Right lobe of liver (tissue), 4 donors: ENCODE measurements at regions not wholly inside any gene's neighbourhood (a gene's known extent, or its start where the extent isn't known, plus 50 kb on each side); places are given as distances from the start of the nearest gene placed in this dataset.

Experiments
- POLR2A ChIP-seq: fragments of 450-650 bp; IDR thresholded peaks from one replicate; pipeline ENCODE4 v1.6.1; 2017; ENCODE audit warnings: antibody characterized with exemption, mild to moderate bottlenecking
- TF ChIP-seq, protein P1 (sequence below), 4 donors: fragments of 200-600 bp in 3 of 4; fragments of 450-650 bp in 1 of 4; IDR thresholded peaks; one replicate each; pipeline versions ENCODE4 v1.5.1 to v1.8.0; 2016 to 2022; ENCODE audit warnings: antibody characterized with exemption in 4 of 4, mild to moderate bottlenecking in 2 of 4
- donor health status: DM: no; HTN: no; CAD: no.
- donor health status: DM: no; HTN: no; CAD: no.
- donor health status: DM: no; HTN: yes; CAD: no.

DNA sequence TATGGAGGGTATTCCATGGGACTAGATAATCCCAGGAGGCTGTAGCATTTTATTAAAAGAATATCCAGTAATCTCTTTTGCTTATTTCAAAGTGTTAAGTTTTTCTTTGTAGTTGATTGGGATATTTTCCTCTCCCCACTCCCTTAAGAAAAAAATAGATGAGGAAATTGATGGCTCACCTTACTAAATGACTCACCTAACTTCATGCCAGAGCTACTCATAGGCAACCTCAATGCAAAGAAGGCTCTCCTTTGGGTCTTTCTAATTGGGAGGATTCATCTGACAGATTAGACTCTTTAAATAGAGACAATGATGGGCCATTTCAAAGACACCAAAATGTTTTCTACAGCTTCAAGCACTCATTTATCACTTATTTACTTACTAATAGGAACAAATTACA lies 528.5 kb upstream of the BTBD3 start:
- TF ChIP-seq POLR2A, result no peak
- TF ChIP-seq, protein P1, sequence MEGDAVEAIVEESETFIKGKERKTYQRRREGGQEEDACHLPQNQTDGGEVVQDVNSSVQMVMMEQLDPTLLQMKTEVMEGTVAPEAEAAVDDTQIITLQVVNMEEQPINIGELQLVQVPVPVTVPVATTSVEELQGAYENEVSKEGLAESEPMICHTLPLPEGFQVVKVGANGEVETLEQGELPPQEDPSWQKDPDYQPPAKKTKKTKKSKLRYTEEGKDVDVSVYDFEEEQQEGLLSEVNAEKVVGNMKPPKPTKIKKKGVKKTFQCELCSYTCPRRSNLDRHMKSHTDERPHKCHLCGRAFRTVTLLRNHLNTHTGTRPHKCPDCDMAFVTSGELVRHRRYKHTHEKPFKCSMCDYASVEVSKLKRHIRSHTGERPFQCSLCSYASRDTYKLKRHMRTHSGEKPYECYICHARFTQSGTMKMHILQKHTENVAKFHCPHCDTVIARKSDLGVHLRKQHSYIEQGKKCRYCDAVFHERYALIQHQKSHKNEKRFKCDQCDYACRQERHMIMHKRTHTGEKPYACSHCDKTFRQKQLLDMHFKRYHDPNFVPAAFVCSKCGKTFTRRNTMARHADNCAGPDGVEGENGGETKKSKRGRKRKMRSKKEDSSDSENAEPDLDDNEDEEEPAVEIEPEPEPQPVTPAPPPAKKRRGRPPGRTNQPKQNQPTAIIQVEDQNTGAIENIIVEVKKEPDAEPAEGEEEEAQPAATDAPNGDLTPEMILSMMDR (IDR thresholded peaks at IDR 0.05), result no peak
